ENCODE measurements at regions not wholly inside any gene's neighbourhood (a gene's known extent, or its start where the extent isn't known, plus 50 kb on each side); places are given as distances from the start of the nearest gene placed in this dataset.

GRCh38 chr9:106298997-106299396, 564.0 kb upstream of the ZNF462 start:
- TF ChIP-seq, protein P1, sequence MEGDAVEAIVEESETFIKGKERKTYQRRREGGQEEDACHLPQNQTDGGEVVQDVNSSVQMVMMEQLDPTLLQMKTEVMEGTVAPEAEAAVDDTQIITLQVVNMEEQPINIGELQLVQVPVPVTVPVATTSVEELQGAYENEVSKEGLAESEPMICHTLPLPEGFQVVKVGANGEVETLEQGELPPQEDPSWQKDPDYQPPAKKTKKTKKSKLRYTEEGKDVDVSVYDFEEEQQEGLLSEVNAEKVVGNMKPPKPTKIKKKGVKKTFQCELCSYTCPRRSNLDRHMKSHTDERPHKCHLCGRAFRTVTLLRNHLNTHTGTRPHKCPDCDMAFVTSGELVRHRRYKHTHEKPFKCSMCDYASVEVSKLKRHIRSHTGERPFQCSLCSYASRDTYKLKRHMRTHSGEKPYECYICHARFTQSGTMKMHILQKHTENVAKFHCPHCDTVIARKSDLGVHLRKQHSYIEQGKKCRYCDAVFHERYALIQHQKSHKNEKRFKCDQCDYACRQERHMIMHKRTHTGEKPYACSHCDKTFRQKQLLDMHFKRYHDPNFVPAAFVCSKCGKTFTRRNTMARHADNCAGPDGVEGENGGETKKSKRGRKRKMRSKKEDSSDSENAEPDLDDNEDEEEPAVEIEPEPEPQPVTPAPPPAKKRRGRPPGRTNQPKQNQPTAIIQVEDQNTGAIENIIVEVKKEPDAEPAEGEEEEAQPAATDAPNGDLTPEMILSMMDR (IDR thresholded peaks at IDR 0.05), result no peak
- no peak for TF ChIP-seq POLR2A (IDR thresholded peaks at IDR 0.05)

All from Peyer's patch (tissue), 4 donors.